H1 (cell line): ENCODE measurements at regions not wholly inside any gene's neighbourhood (a gene's known extent, or its start where the extent isn't known, plus 50 kb on each side); places are given as distances from the start of the nearest gene placed in this dataset.

ENCODE experiments used
- CTCF ChIA-PET: fragments of 300-600 bp; sonication (Branson Sonifier 250); formaldehyde crosslinking; loops from one replicate; lab custom pipeline; 2021; ENCODE audit not compliant: partially characterized antibody; lab: Charles Lee
- POLR2A ChIA-PET: fragments of 300-600 bp; sonication (Branson Sonifier 250); formaldehyde crosslinking; loops from one replicate; lab custom pipeline; 2021; ENCODE audit warnings: inconsistent platforms; ENCODE audit not compliant: partially characterized antibody; lab: Charles Lee
- DNase-seq, 2 experiments: peaks; one replicate each; pipeline versions ENCODE4 v3.0.0 to v3.0.0-alpha.2; 2010 to 2022; ENCODE audit warnings: low spot score in 2 of 2, low read depth in 1 of 2, mixed read lengths in 1 of 2
- FAIRE-seq: peaks from 2 replicates; lab custom pipeline; 2011; peaks lifted over from hg19 to GRCh38; lab: Jason Lieb, UNC
- H2AFZ ChIP-seq: 2 replicates; pipeline ENCODE4 v1.8.1; 2012; ENCODE audit warnings: low read length, inconsistent platforms
- H2AK5ac ChIP-seq: 2 replicates; pipeline ENCODE4 v1.6.1; 2013; ENCODE audit warnings: low read depth, low read length
- H2BK120ac ChIP-seq: replicated peaks from 2 replicates; pipeline ENCODE3; 2013; ENCODE audit warnings: low read depth, low read length, inconsistent platforms
- H2BK12ac ChIP-seq: 2 replicates; pipeline ENCODE4 v1.6.1; 2013; ENCODE audit warnings: low read depth, low read length
- H2BK15ac ChIP-seq: 2 replicates; pipeline ENCODE4 v1.6.1; 2013; ENCODE audit warnings: low read length
- H2BK20ac ChIP-seq: 2 replicates; pipeline ENCODE4 v1.6.1; 2013; ENCODE audit warnings: low read length
- H2BK5ac ChIP-seq: 2 replicates; pipeline ENCODE4 v1.6.1; 2013; ENCODE audit warnings: low read depth, low read length
- H3K14ac ChIP-seq: 2 replicates; pipeline ENCODE4 v1.6.1; 2013; ENCODE audit warnings: inconsistent platforms; ENCODE audit not compliant: insufficient read length
- H3K18ac ChIP-seq: 2 replicates; pipeline ENCODE4 v1.6.1; 2013; ENCODE audit warnings: low read length; ENCODE audit errors: extremely low read depth
- H3K23ac ChIP-seq: 2 replicates; pipeline ENCODE4 v1.6.1; 2013; ENCODE audit warnings: inconsistent platforms; ENCODE audit not compliant: insufficient read length
- H3K23me2 ChIP-seq: 2 replicates; pipeline ENCODE4 v1.6.1; 2013; ENCODE audit warnings: low read depth, low read length
- H3K27ac ChIP-seq: 2 replicates; pipeline ENCODE4 v1.6.1; 2011; ENCODE audit warnings: low read depth, low read length, inconsistent platforms
- H3K27me3 ChIP-seq, 4 experiments: replicated peaks in 1 of 4; 1 replicate in 1 of 4; 2 replicates in 3 of 4; pipeline versions ENCODE4 v1.6.1 to v1.8.1; 2011 to 2013; ENCODE audit warnings: low read length in 3 of 4, mild to moderate bottlenecking in 3 of 4, inconsistent platforms in 2 of 4, mixed read lengths in 2 of 4, moderate library complexity in 1 of 4; ENCODE audit not compliant: control insufficient read depth in 3 of 4, insufficient read depth in 3 of 4; ENCODE audit errors: extremely low read depth in 1 of 4
- H3K36me3 ChIP-seq, 4 experiments: 2 replicates each; pipeline versions ENCODE4 v1.6.1 to v1.8.1; 2011 to 2013; ENCODE audit warnings: mild to moderate bottlenecking in 4 of 4, low read length in 3 of 4, moderate library complexity in 2 of 4, control low read depth in 1 of 4, inconsistent platforms in 1 of 4; ENCODE audit not compliant: insufficient read depth in 4 of 4, control insufficient read depth in 2 of 4
- H3K4ac ChIP-seq: replicated peaks from 2 replicates; pipeline ENCODE3; 2013; ENCODE audit warnings: low read length, low read depth, mixed read lengths, inconsistent platforms; ENCODE audit not compliant: insufficient read length
- H3K4me1 ChIP-seq, 4 experiments: replicated peaks in 1 of 4; 1 replicate in 1 of 4; 2 replicates in 3 of 4; pipeline versions ENCODE4 v1.6.1 to v1.8.1; 2011 to 2013; ENCODE audit warnings: low read length in 3 of 4, inconsistent platforms in 2 of 4, mixed read lengths in 1 of 4; ENCODE audit not compliant: insufficient read depth in 4 of 4, control insufficient read depth in 3 of 4
- H3K4me2 ChIP-seq, 2 experiments: 2 replicates each; pipeline versions ENCODE4 v1.6.1 to v1.8.1; 2011 to 2013; ENCODE audit warnings: low read depth in 2 of 2, low read length in 2 of 2, control low read depth in 1 of 2, inconsistent platforms in 1 of 2, mild to moderate bottlenecking in 1 of 2; ENCODE audit not compliant: insufficient read depth in 1 of 2
- H3K4me3 ChIP-seq, 4 experiments: fragments of 200-600, 300-600 bp in 1 of 4; sonication (generic), shearing (Covaris generic), sonication (Bioruptor Twin) in 1 of 4; 2 replicates each; pipeline versions ENCODE4 v1.5.1 to v1.8.1; 2011 to 2016; ENCODE audit warnings: low read length in 4 of 4, low read depth in 3 of 4, control low read depth in 2 of 4, inconsistent platforms in 2 of 4, mild to moderate bottlenecking in 2 of 4, mixed read lengths in 1 of 4, moderate library complexity in 1 of 4; ENCODE audit not compliant: insufficient read depth in 2 of 4; ENCODE audit errors: extremely low read depth in 1 of 4
- H3K56ac ChIP-seq: replicated peaks from 2 replicates; pipeline ENCODE3; 2013; ENCODE audit warnings: low read depth, mild to moderate bottlenecking, mixed read lengths, low read length, inconsistent platforms; ENCODE audit not compliant: insufficient read length
- H3K79me1 ChIP-seq: 2 replicates; pipeline ENCODE4 v1.6.1; 2013; ENCODE audit warnings: low read depth, low read length, control low read depth
- H3K79me2 ChIP-seq, 2 experiments: 2 replicates each; pipeline versions ENCODE4 v1.6.1 to v1.8.1; 2012 to 2013; ENCODE audit warnings: low read length in 2 of 2, mild to moderate bottlenecking in 2 of 2, inconsistent platforms in 1 of 2; ENCODE audit not compliant: insufficient read depth in 2 of 2, control insufficient read depth in 1 of 2
- H3K9ac ChIP-seq, 4 experiments: replicated peaks in 1 of 4; 1 replicate in 1 of 4; 2 replicates in 3 of 4; pipeline versions ENCODE4 v1.6.1 to v1.8.1; 2011 to 2013; ENCODE audit warnings: low read depth in 3 of 4, low read length in 3 of 4, control low read depth in 2 of 4, mild to moderate bottlenecking in 2 of 4, moderate library complexity in 2 of 4, inconsistent platforms in 1 of 4; ENCODE audit errors: extremely low read depth in 1 of 4
- H3K9me3 ChIP-seq, 2 experiments: 2 replicates each; pipeline versions ENCODE4 v1.6.1 to v1.8.1; 2012 to 2013; ENCODE audit warnings: mild to moderate bottlenecking in 2 of 2, moderate library complexity in 2 of 2, control low read depth in 1 of 2, inconsistent platforms in 1 of 2, low read depth in 1 of 2, low read length in 1 of 2, mixed read lengths in 1 of 2; ENCODE audit not compliant: insufficient read depth in 2 of 2
- H4K20me1 ChIP-seq, 2 experiments: replicated peaks in 1 of 2; 2 replicates each; pipeline versions ENCODE3 to v1.8.1; 2011 to 2013; ENCODE audit warnings: inconsistent platforms in 2 of 2, low read length in 2 of 2, mild to moderate bottlenecking in 1 of 2; ENCODE audit not compliant: insufficient read depth in 2 of 2, control insufficient read depth in 1 of 2
- H4K5ac ChIP-seq: 2 replicates; pipeline ENCODE4 v1.6.1; 2013; ENCODE audit warnings: low read length, low read depth, mixed read lengths, inconsistent platforms; ENCODE audit not compliant: insufficient read length
- H4K8ac ChIP-seq: 2 replicates; pipeline ENCODE4 v1.8.0; 2013; ENCODE audit warnings: mild to moderate bottlenecking, moderate library complexity, low read length, inconsistent platforms; ENCODE audit not compliant: insufficient read depth; ENCODE audit errors: extremely low read depth
- H4K91ac ChIP-seq: replicated peaks from 2 replicates; pipeline ENCODE3; 2013; ENCODE audit warnings: low read length, mixed read lengths, inconsistent platforms; ENCODE audit not compliant: insufficient read length
- ATF2 ChIP-seq: IDR thresholded peaks from 2 replicates; pipeline ENCODE4 v1.6.1; 2012; ENCODE audit warnings: low read length, inconsistent platforms
- ATF3 ChIP-seq: IDR thresholded peaks from 2 replicates; pipeline ENCODE4 v1.6.1; 2011; ENCODE audit warnings: low read depth, mild to moderate bottlenecking, low read length; ENCODE audit not compliant: insufficient read depth
- CTCF ChIP-seq, 3 experiments: IDR thresholded peaks; 1 replicate in 2 of 3; 2 replicates in 1 of 3; pipeline versions ENCODE4 v1.5.1 to v1.6.1; 2011; ENCODE audit warnings: low read length in 3 of 3, mild to moderate bottlenecking in 3 of 3, inconsistent platforms in 2 of 3, low read depth in 1 of 3, moderate library complexity in 1 of 3; ENCODE audit not compliant: insufficient read depth in 1 of 3; ENCODE audit errors: control extremely low read depth in 1 of 3
- EP300 ChIP-seq, 2 experiments: IDR thresholded peaks; 1 replicate in 1 of 2; 2 replicates in 1 of 2; pipeline ENCODE4 v1.6.1; 2011 to 2012; ENCODE audit warnings: low read depth in 2 of 2, low read length in 2 of 2, mild to moderate bottlenecking in 2 of 2, borderline replicate concordance in 1 of 2, inconsistent platforms in 1 of 2, moderate library complexity in 1 of 2
- JUND ChIP-seq: IDR thresholded peaks from 2 replicates; pipeline ENCODE4 v1.6.1; 2011; ENCODE audit warnings: mild to moderate bottlenecking, improper control_type of control experiment, low read length
- RNF2 ChIP-seq: fragments of 200-900, 300-1000 bp; sonication (generic); IDR thresholded peaks from 2 replicates; pipeline ENCODE4 v1.7.1; 2016; ENCODE audit warnings: borderline replicate concordance, low read depth, mild to moderate bottlenecking, antibody characterized with exemption, low read length; ENCODE audit not compliant: poor library complexity, severe bottlenecking; ENCODE audit errors: missing control alignments
- SIN3A ChIP-seq, 2 experiments: IDR thresholded peaks in 1 of 2; conservative IDR thresholded peaks in 1 of 2; 2 replicates each; pipeline ENCODE4 v1.6.1; 2011 to 2012; ENCODE audit warnings: low read length in 2 of 2, improper control_type of control experiment in 1 of 2, low read depth in 1 of 2, mild to moderate bottlenecking in 1 of 2
- SIX5 ChIP-seq: IDR thresholded peaks from 2 replicates; pipeline ENCODE4 v1.6.1; 2011; ENCODE audit warnings: mild to moderate bottlenecking, low read depth, low read length
- TEAD4 ChIP-seq: IDR thresholded peaks from 2 replicates; pipeline ENCODE4 v1.6.1; 2012; ENCODE audit warnings: low read depth, low read length, inconsistent platforms, mixed read lengths
- WGBS, 2 experiments: shearing (Covaris generic) in 1 of 2; methylation state at CpG; one replicate each; pipeline versions ENCODE4 v1.1.6 to v1.1.7; 2013 to 2015; ENCODE audit warnings: low lambda C conversion rate in 2 of 2, mixed read lengths in 2 of 2, inconsistent platforms in 1 of 2, low coverage in 1 of 2, missing lambda C conversion rate in 1 of 2; ENCODE audit not compliant: insufficient replicate concordance in 2 of 2, insufficient coverage in 1 of 2, insufficient read length in 1 of 2; ENCODE audit errors: extremely low coverage in 1 of 2, missing lambda C conversion rate in 1 of 2; 5-methylcytosine and 5-hydroxymethylcytosine counted together

- no peaks in the 10 kb centered on the region for H3K79me1 ChIP-seq
- no peak for TF ChIP-seq ATF3
- TF ChIP-seq TEAD4, result no peak
- no peak for TF ChIP-seq RNF2
- TF ChIP-seq EP300 (IDR thresholded peaks at IDR 0.05; ENCODE audit: borderline replicate concordance in 1 of 2, low read depth in 2 of 2, low read length in 2 of 2), result no peak
- TF ChIP-seq ATF2, result no peak
- TF ChIP-seq CTCF (IDR thresholded peaks at IDR 0.05; ENCODE audit: control extremely low read depth in 1 of 3, insufficient read depth in 1 of 3, low read depth in 1 of 3, low read length in 3 of 3), result no peak
- no peak for TF ChIP-seq JUND
- TF ChIP-seq SIN3A (conservative IDR thresholded peaks at IDR 0.05 in 1 of 2, IDR thresholded peaks at IDR 0.05 in 1 of 2; ENCODE audit: low read depth in 1 of 2, low read length in 2 of 2), result no peak
- TF ChIP-seq SIX5, result no peak
These were observed 157.1 kb upstream of the BCHE start for GRCh38 chr3:165994293-165994692.

More at GRCh38 chr3:165994293-165994692, 157.1 kb upstream of the BCHE start:
- Histone ChIP-seq H3K27me3 (no peaks in the 10 kb centered on the region), H3K4me3 (no peak overlapping the region), H3K79me2 (no peaks in the 10 kb centered on the region), H4K5ac (no peak overlapping the region), H4K91ac (no peak overlapping the region), H4K8ac (no peak overlapping the region), H3K36me3 (no peaks in the 10 kb centered on the region), H4K20me1 (no peaks in the 10 kb centered on the region), H3K4ac (no peak overlapping the region), H3K4me2 (no peak overlapping the region), H3K27ac (no peak overlapping the region), H2AFZ (no peak overlapping the region), H2BK15ac (no peak overlapping the region), H3K9me3 (no peaks in the 10 kb centered on the region), H3K23me2 (no peaks in the 10 kb centered on the region), H2BK5ac (no peak overlapping the region), H3K56ac (no peak overlapping the region), H3K23ac (no peak overlapping the region), H3K18ac (no peak overlapping the region), H2BK20ac (no peak overlapping the region), H2BK120ac (no peak overlapping the region), H2AK5ac (no peak overlapping the region), H3K14ac (no peak overlapping the region), H3K4me1 (peaks cover 0 to 5% (median 0%) of the 10 kb centered on the region in 4 experiments; a peak in 1 of 7 replicates), H2BK12ac (no peak overlapping the region), H3K9ac (no peak overlapping the region)
- DNase-seq, result no peak
- 100% methylated on average over 1 of the region's 1 CpG; no CpG with 5 or more reads in 1 of the 2 experiments for WGBS, 2 experiments
- FAIRE-seq, result no peak
- CTCF ChIA-PET, result no interaction called here
- POLR2A ChIA-PET, result no interaction called here
